ENCODE measurements at regions not wholly inside any gene's neighbourhood (a gene's known extent, or its start where the extent isn't known, plus 50 kb on each side); places are given as distances from the start of the nearest gene placed in this dataset.

GRCh38 chr3:193833592-193833991, 240.6 kb downstream of the OPA1 start:
- Histone ChIP-seq H3K4me1 (ENCODE audit: control insufficient read depth in 3 of 3, insufficient read depth in 3 of 3, low read length in 3 of 3) (peaks cover 6 to 22% (median 8%) of the 10 kb centered on the region in 3 donors), H3K4me3 (ENCODE audit: low read length in 3 of 3) (no peak overlapping the region), H3K27me3 (ENCODE audit: control insufficient read depth in 3 of 3, insufficient read depth in 3 of 3, low read length in 3 of 3) (peaks cover 0 to 3% (median 0%) of the 10 kb centered on the region in 3 donors), H3K27ac (ENCODE audit: low read depth, low read length) (no peak overlapping the region), H3K36me3 (ENCODE audit: control insufficient read depth in 3 of 3, insufficient read depth in 3 of 3, low read length in 3 of 3) (no peaks in the 10 kb centered on the region), H3K9me3 (ENCODE audit: control insufficient read depth in 3 of 3, low read length in 3 of 3) (no peaks in the 10 kb centered on the region), H3K9ac (ENCODE audit: low read depth in 1 of 3, low read length in 3 of 3) (no peak overlapping the region)

DNA sequence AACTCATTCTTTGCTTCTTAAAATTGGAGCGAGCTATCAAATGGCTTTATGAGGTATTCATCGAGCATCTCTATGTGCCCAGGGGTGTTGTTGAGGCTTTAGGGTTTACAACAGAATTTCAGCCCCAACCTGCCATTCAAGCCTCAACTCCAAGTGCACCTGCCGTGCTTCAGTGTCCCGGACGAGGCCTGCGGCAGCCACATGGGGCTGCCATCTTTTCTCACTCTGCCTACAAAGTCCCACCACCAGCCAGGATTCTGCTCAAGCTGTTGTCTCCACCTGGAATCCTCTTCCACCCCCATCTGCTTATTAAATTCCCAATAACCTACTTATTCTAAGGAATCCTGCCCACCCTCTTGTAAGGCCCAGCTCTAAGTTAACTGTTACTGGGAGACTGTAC, 242.4 kb downstream of the OPA1 start:
- no peak overlapping the region for H3K9ac ChIP-seq (ENCODE audit: low read depth in 1 of 3, low read length in 3 of 3)
- H3K4me3 ChIP-seq (ENCODE audit: low read length in 3 of 3), result no peak overlapping the region
- no peaks in the 10 kb centered on the region for H3K36me3 ChIP-seq (ENCODE audit: control insufficient read depth in 3 of 3, insufficient read depth in 3 of 3, low read length in 3 of 3)
- H3K4me1 ChIP-seq (ENCODE audit: control insufficient read depth in 3 of 3, insufficient read depth in 3 of 3, low read length in 3 of 3), result peaks cover 6 to 22% (median 8%) of the 10 kb centered on the region in 3 donors
- H3K27ac ChIP-seq (ENCODE audit: low read depth, low read length), result no peak overlapping the region
- no peaks in the 10 kb centered on the region for H3K9me3 ChIP-seq (ENCODE audit: control insufficient read depth in 3 of 3, low read length in 3 of 3)
- H3K27me3 ChIP-seq (ENCODE audit: control insufficient read depth in 3 of 3, insufficient read depth in 3 of 3, low read length in 3 of 3), result peaks cover 0 to 3% (median 0%) of the 10 kb centered on the region in 3 donors

GRCh38 chr3:193836511-193836910, 243.5 kb downstream of the OPA1 start:
- H3K36me3 ChIP-seq (ENCODE audit: control insufficient read depth in 3 of 3, insufficient read depth in 3 of 3, low read length in 3 of 3), result no peaks in the 10 kb centered on the region

GRCh38 chr3:193836918-193837317, 243.9 kb downstream of the OPA1 start:
- no peaks in the 10 kb centered on the region for H3K9me3 ChIP-seq (ENCODE audit: control insufficient read depth in 3 of 3, low read length in 3 of 3)
- no peaks in the 10 kb centered on the region for H3K36me3 ChIP-seq (ENCODE audit: control insufficient read depth in 3 of 3, insufficient read depth in 3 of 3, low read length in 3 of 3)
- H3K27ac ChIP-seq (ENCODE audit: low read depth, low read length), result no peak overlapping the region
- H3K9ac ChIP-seq (ENCODE audit: low read depth in 1 of 3, low read length in 3 of 3), result no peak overlapping the region
- H3K4me3 ChIP-seq (ENCODE audit: low read length in 3 of 3), result no peak overlapping the region
- peaks cover 0 to 3% (median 0%) of the 10 kb centered on the region in 3 donors for H3K27me3 ChIP-seq (ENCODE audit: control insufficient read depth in 3 of 3, insufficient read depth in 3 of 3, low read length in 3 of 3)
- H3K4me1 ChIP-seq (ENCODE audit: control insufficient read depth in 3 of 3, insufficient read depth in 3 of 3, low read length in 3 of 3), result peaks cover 8 to 12% (median 9%) of the 10 kb centered on the region in 3 donors

More at GRCh38 chr3:193836511-193836910, 243.5 kb downstream of the OPA1 start:
- Histone ChIP-seq H3K9ac (ENCODE audit: low read depth in 1 of 3, low read length in 3 of 3) (no peak overlapping the region), H3K27me3 (ENCODE audit: control insufficient read depth in 3 of 3, insufficient read depth in 3 of 3, low read length in 3 of 3) (peaks cover 0 to 3% (median 0%) of the 10 kb centered on the region in 3 donors), H3K4me3 (ENCODE audit: low read length in 3 of 3) (no peak overlapping the region), H3K9me3 (ENCODE audit: control insufficient read depth in 3 of 3, low read length in 3 of 3) (no peaks in the 10 kb centered on the region), H3K27ac (ENCODE audit: low read depth, low read length) (no peak overlapping the region), H3K4me1 (ENCODE audit: control insufficient read depth in 3 of 3, insufficient read depth in 3 of 3, low read length in 3 of 3) (peaks cover 8 to 16% (median 8%) of the 10 kb centered on the region in 3 donors)

GRCh38 chr3:193837347-193837827, 244.4 kb downstream of the OPA1 start:
- H3K9ac ChIP-seq (ENCODE audit: low read depth in 1 of 3, low read length in 3 of 3), result no peak overlapping the region
- no peaks in the 10 kb centered on the region for H3K9me3 ChIP-seq (ENCODE audit: control insufficient read depth in 3 of 3, low read length in 3 of 3)
- peaks cover 6 to 12% (median 8%) of the 10 kb centered on the region in 3 donors for H3K4me1 ChIP-seq (ENCODE audit: control insufficient read depth in 3 of 3, insufficient read depth in 3 of 3, low read length in 3 of 3)
- no peak overlapping the region for H3K4me3 ChIP-seq (ENCODE audit: low read length in 3 of 3)
- H3K36me3 ChIP-seq (ENCODE audit: control insufficient read depth in 3 of 3, insufficient read depth in 3 of 3, low read length in 3 of 3), result no peaks in the 10 kb centered on the region
- no peak overlapping the region for H3K27ac ChIP-seq (ENCODE audit: low read depth, low read length)
- H3K27me3 ChIP-seq (ENCODE audit: control insufficient read depth in 3 of 3, insufficient read depth in 3 of 3, low read length in 3 of 3), result peaks cover 0 to 5% (median 0%) of the 10 kb centered on the region in 3 donors

DNA sequence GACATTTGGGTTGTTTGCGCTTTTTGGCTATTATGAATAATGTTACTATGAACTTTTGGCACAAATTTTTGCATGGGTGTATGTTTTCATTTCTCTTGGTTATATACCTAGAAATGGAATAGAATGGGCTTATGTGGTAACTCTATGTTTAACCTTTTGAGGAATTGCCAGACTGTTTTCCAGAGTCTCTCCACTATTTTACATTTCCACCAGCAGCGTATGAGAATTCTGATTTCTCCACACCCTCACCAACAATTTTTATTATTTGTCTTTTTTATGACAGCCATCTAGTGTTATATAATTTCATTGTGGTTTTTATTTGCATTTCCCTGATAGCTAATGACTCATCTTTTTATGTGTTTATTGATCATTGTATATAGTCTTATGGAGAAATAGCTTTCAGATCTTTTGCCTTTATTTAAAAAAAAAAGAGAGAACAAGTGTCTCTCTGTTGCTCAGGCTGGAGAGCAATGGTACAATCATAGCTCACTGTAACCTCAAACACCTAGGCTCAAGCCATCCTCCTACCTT, 247.2 kb downstream of the OPA1 start:
- no peaks in the 10 kb centered on the region for H3K36me3 ChIP-seq (ENCODE audit: control insufficient read depth in 3 of 3, insufficient read depth in 3 of 3, low read length in 3 of 3)
- H3K27me3 ChIP-seq (ENCODE audit: control insufficient read depth in 3 of 3, insufficient read depth in 3 of 3, low read length in 3 of 3), result peaks cover 0 to 4% (median 0%) of the 10 kb centered on the region in 3 donors
- H3K4me3 ChIP-seq (ENCODE audit: low read length in 3 of 3), result no peak overlapping the region
- H3K9me3 ChIP-seq (ENCODE audit: control insufficient read depth in 3 of 3, low read length in 3 of 3), result no peaks in the 10 kb centered on the region
- no peak overlapping the region for H3K27ac ChIP-seq (ENCODE audit: low read depth, low read length)
- no peak overlapping the region for H3K9ac ChIP-seq (ENCODE audit: low read depth in 1 of 3, low read length in 3 of 3)
- peaks cover 0 to 8% (median 3%) of the 10 kb centered on the region in 3 donors for H3K4me1 ChIP-seq (ENCODE audit: control insufficient read depth in 3 of 3, insufficient read depth in 3 of 3, low read length in 3 of 3)

- H3K4me1 ChIP-seq (ENCODE audit: control insufficient read depth in 3 of 3, insufficient read depth in 3 of 3, low read length in 3 of 3), result peaks cover 0 to 8% (median 3%) of the 10 kb centered on the region in 3 donors
- H3K9me3 ChIP-seq (ENCODE audit: control insufficient read depth in 3 of 3, low read length in 3 of 3), result no peaks in the 10 kb centered on the region
- peaks cover 0 to 4% (median 0%) of the 10 kb centered on the region in 3 donors for H3K27me3 ChIP-seq (ENCODE audit: control insufficient read depth in 3 of 3, insufficient read depth in 3 of 3, low read length in 3 of 3)
- H3K36me3 ChIP-seq (ENCODE audit: control insufficient read depth in 3 of 3, insufficient read depth in 3 of 3, low read length in 3 of 3), result no peaks in the 10 kb centered on the region
- H3K4me3 ChIP-seq (ENCODE audit: low read length in 3 of 3), result no peak overlapping the region
- no peak overlapping the region for H3K27ac ChIP-seq (ENCODE audit: low read depth, low read length)
- no peak overlapping the region for H3K9ac ChIP-seq (ENCODE audit: low read depth in 1 of 3, low read length in 3 of 3)
Measured at GRCh38 chr3:193841581-193841980, 248.6 kb downstream of the OPA1 start.

- Histone ChIP-seq H3K36me3 (ENCODE audit: control insufficient read depth in 3 of 3, insufficient read depth in 3 of 3, low read length in 3 of 3) (no peaks in the 10 kb centered on the region), H3K27me3 (ENCODE audit: control insufficient read depth in 3 of 3, insufficient read depth in 3 of 3, low read length in 3 of 3) (peaks cover 0 to 4% (median 0%) of the 10 kb centered on the region in 3 donors), H3K4me3 (ENCODE audit: low read length in 3 of 3) (no peak overlapping the region), H3K27ac (ENCODE audit: low read depth, low read length) (no peak overlapping the region), H3K9ac (ENCODE audit: low read depth in 1 of 3, low read length in 3 of 3) (no peak overlapping the region), H3K4me1 (ENCODE audit: control insufficient read depth in 3 of 3, insufficient read depth in 3 of 3, low read length in 3 of 3) (peaks cover 0 to 8% (median 3%) of the 10 kb centered on the region in 3 donors), H3K9me3 (ENCODE audit: control insufficient read depth in 3 of 3, low read length in 3 of 3) (no peaks in the 10 kb centered on the region)
Measured at GRCh38 chr3:193842029-193842798, 249.2 kb downstream of the OPA1 start.

GRCh38 chr3:193842832-193843473, 249.9 kb downstream of the OPA1 start:
- peaks cover 0 to 4% (median 0%) of the 10 kb centered on the region in 3 donors for H3K27me3 ChIP-seq (ENCODE audit: control insufficient read depth in 3 of 3, insufficient read depth in 3 of 3, low read length in 3 of 3)
- no peak overlapping the region for H3K9ac ChIP-seq (ENCODE audit: low read depth in 1 of 3, low read length in 3 of 3)
- H3K9me3 ChIP-seq (ENCODE audit: control insufficient read depth in 3 of 3, low read length in 3 of 3), result no peaks in the 10 kb centered on the region
- H3K27ac ChIP-seq (ENCODE audit: low read depth, low read length), result no peak overlapping the region
- peaks cover 0 to 8% (median 3%) of the 10 kb centered on the region in 3 donors for H3K4me1 ChIP-seq (ENCODE audit: control insufficient read depth in 3 of 3, insufficient read depth in 3 of 3, low read length in 3 of 3)
- H3K36me3 ChIP-seq (ENCODE audit: control insufficient read depth in 3 of 3, insufficient read depth in 3 of 3, low read length in 3 of 3), result no peaks in the 10 kb centered on the region
- H3K4me3 ChIP-seq (ENCODE audit: low read length in 3 of 3), result no peak overlapping the region
